ENCODE measurements at regions not wholly inside any gene's neighbourhood (a gene's known extent, or its start where the extent isn't known, plus 50 kb on each side); places are given as distances from the start of the nearest gene placed in this dataset.

- TF ChIP-seq EP300 (IDR thresholded peaks at IDR 0.05) (no peak), CTCF (IDR thresholded peaks at IDR 0.05) (no peak), POLR2AphosphoS5 (IDR thresholded peaks at IDR 0.05) (no peak), POLR2A (IDR thresholded peaks at IDR 0.05) (no peak)
These were observed 78.4 kb upstream of the CYP1B1 start for GRCh38 chr2:38154395-38154794.

GRCh38 chr2:38153476-38154135 lies 77.7 kb upstream of the CYP1B1 start:
- DNase-seq: no peak
- Histone ChIP-seq H3K4me1 (peaks cover 0 to 18% (median 10%) of the 10 kb centered on the region in 4 donors), H3K27ac (no peak overlapping the region), H3K9me3 (no peaks in the 10 kb centered on the region), H3K4me3 (no peak overlapping the region), H3K36me3 (no peaks in the 10 kb centered on the region), H3K27me3 (no peaks in the 10 kb centered on the region)
- 78 to 89% methylated on average over 6 of the region's 6 CpGs for WGBS, 2 donors
- no peak for ATAC-seq (ENCODE audit: low FRiP score in 2 of 2)
- no peak for TF ChIP-seq POLR2A (IDR thresholded peaks at IDR 0.05)
- peak in 1 of 2 donors; percentile 18 for TF ChIP-seq POLR2AphosphoS5 (IDR thresholded peaks at IDR 0.05)

More at GRCh38 chr2:38154395-38154794, 78.4 kb upstream of the CYP1B1 start:
- Histone ChIP-seq H3K27ac (no peak overlapping the region), H3K27me3 (no peaks in the 10 kb centered on the region), H3K4me1 (peaks cover 1 to 18% (median 10%) of the 10 kb centered on the region in 4 donors), H3K36me3 (no peaks in the 10 kb centered on the region), H3K4me3 (no peak overlapping the region), H3K9me3 (no peaks in the 10 kb centered on the region)
- ATAC-seq (ENCODE audit: low FRiP score in 2 of 2) (no peak), DNase-seq (no peak)
- 61 to 90% methylated on average over 1 to 2 of the region's 2 CpGs for WGBS, 2 donors

GRCh38 chr2:38152913-38153312 lies 77.0 kb upstream of the CYP1B1 start:
- TF ChIP-seq EP300 (IDR thresholded peaks at IDR 0.05): no peak
- TF ChIP-seq POLR2AphosphoS5 (IDR thresholded peaks at IDR 0.05): no peak
- TF ChIP-seq POLR2A (IDR thresholded peaks at IDR 0.05): no peak
- no peak for TF ChIP-seq CTCF (IDR thresholded peaks at IDR 0.05)
- Histone ChIP-seq H3K4me3 (no peak overlapping the region), H3K4me1 (peaks cover 5 to 18% (median 12%) of the 10 kb centered on the region in 4 donors), H3K27ac (peak overlapping the region in 1 of 4 donors; percentile 12), H3K36me3 (no peaks in the 10 kb centered on the region), H3K9me3 (no peaks in the 10 kb centered on the region), H3K27me3 (no peaks in the 10 kb centered on the region)
- 79 to 80% methylated on average over 1 of the region's 1 CpG for WGBS, 2 donors
- DNase-seq (no peak), ATAC-seq (ENCODE audit: low FRiP score in 2 of 2) (no peak)

- TF ChIP-seq POLR2AphosphoS5 (IDR thresholded peaks at IDR 0.05) (no peak), POLR2A (IDR thresholded peaks at IDR 0.05) (no peak), EP300 (IDR thresholded peaks at IDR 0.05) (no peak), CTCF (IDR thresholded peaks at IDR 0.05) (no peak)
- whole genome bisulfite sequencing, 2 donors: 51 to 75% methylated on average over 4 of the region's 4 CpGs
- H3K36me3 ChIP-seq: no peaks in the 10 kb centered on the region
- peaks cover 11 to 27% (median 17%) of the 10 kb centered on the region in 4 donors for H3K4me1 ChIP-seq
- no peak for DNase-seq
- H3K27ac ChIP-seq: no peak overlapping the region
- no peak for ATAC-seq (ENCODE audit: low FRiP score in 2 of 2)
- H3K9me3 ChIP-seq: no peaks in the 10 kb centered on the region
- no peaks in the 10 kb centered on the region for H3K27me3 ChIP-seq
- no peak overlapping the region for H3K4me3 ChIP-seq
These were observed 76.1 kb upstream of the CYP1B1 start for GRCh38 chr2:38152035-38152434.

- H3K4me3 ChIP-seq: no peak overlapping the region
- no peaks in the 10 kb centered on the region for H3K27me3 ChIP-seq
- peaks cover 18 to 37% (median 22%) of the 10 kb centered on the region in 4 donors for H3K4me1 ChIP-seq
- DNase-seq (peak in 1 of 2 donors; percentile 82), ATAC-seq (ENCODE audit: low FRiP score in 2 of 2) (no peak)
- H3K27ac ChIP-seq: peak overlapping the region; percentile 54 to 85 (median 70)
- WGBS, 2 donors: 34 to 39% methylated on average over 2 of the region's 2 CpGs
- no peaks in the 10 kb centered on the region for H3K36me3 ChIP-seq
- no peaks in the 10 kb centered on the region for H3K9me3 ChIP-seq
- TF ChIP-seq EP300 (IDR thresholded peaks at IDR 0.05) (no peak), CTCF (IDR thresholded peaks at IDR 0.05) (no peak), POLR2AphosphoS5 (IDR thresholded peaks at IDR 0.05) (no peak), POLR2A (IDR thresholded peaks at IDR 0.05) (no peak)
These were observed 73.6 kb upstream of the CYP1B1 start for GRCh38 chr2:38149531-38149930.

Measured in upper lobe of left lung (tissue), 6 donors.